GM21717 (cell line): ENCODE measurements at regions not wholly inside any gene's neighbourhood (a gene's known extent, or its start where the extent isn't known, plus 50 kb on each side); places are given as distances from the start of the nearest gene placed in this dataset.

Experiments used
- ATAC-seq: cut with Tn5 transposase; IDR thresholded peaks from one replicate; pipeline ENCODE4 v1.9.1; 2021; ENCODE audit warnings: mild to moderate bottlenecking, moderate library complexity; ENCODE audit not compliant: unreplicated experiment

DNA sequence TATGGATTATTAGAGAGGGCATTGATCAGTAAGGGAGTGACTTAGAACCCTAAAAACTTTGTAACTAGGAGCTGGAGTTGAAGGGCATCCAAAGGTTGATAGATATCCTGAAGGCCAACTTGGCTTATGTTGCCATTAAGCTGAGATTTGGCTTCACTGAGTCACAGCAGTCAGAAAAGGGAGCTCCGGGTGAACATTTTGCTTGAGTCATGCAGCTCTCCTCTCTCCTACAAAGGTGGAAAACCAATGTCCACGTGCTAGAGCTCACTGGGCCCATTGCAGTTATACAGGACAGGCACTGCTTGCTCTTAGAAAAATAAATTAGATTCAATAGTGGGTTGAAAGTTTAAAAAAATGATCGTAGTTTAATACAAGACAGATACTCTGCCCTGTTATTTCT is 87.3 kb upstream of the LRIG3 start:
- ATAC-seq, result no peak

DNA sequence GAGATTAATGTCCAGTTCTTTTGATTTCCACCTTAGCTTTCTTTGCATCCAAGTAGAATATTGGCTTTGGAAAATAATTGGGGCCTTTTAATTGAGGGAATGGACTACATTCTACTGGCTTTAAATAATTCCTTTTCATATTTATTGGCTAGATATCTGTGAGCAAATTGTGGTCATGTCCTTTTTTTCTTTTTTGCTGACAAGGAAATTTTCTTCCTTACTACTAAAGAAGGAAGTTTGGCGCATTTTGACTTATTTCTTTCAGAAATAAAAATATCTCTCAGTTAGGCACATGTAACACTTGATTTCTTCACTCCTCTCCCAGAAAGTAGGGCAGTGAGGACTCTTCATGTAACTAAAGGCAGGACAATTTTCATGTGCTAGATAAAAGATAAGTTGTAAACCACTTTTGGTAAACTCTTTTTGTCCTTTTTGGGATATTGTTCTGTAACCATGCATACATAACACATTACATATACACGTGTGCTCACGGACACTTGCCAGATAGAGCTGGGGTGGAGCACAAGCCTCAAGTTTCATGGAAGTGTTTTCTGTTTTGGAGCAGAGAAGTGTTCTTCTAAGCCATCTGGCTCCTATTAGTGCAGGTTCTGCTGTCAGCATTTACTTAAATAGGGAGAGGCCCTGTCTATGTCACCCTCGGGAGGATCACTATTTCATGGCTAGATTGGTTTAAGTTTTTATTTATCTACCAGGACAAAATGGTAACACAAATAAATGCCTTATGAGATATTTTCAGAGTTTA is 85.1 kb upstream of the LRIG3 start:
- no peak for ATAC-seq

GRCh38 chr12:59004456-59004855 is 84.2 kb upstream of the LRIG3 start:
- ATAC-seq, result no peak

DNA sequence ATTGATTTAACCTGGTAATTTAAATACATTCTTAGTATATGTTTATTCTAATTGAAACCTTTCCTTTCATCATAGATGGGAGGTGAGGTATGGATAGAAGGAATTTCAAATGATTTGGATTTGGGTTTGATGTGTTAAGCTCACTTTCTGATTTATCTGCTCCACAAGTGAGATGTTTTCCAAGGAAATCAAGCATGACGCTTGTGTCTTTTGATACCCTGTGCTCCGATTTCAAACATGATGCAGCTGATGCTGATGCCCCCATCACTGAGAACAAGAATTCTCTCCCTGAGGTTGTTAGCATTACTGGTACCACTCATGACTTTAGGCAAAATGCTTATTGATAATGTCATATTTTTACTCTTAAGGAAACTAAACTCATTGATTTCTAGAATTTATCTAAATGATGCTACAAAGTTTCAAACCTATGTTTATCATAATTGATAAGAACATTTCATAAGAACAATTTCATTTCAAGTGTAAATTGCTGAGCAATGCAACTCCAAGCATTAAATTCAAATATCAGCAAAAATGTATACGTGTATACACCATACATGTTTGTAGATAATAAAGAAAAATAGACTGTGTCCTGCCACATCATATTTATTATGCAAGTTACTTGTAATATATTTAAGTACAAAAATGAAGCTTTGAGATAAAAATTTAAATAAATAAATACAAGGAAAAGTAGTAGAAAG is 75.5 kb upstream of the LRIG3 start:
- ATAC-seq, result no peak

- no peak for ATAC-seq
Observed at GRCh38 chr12:58988643-58989344, 68.5 kb upstream of the LRIG3 start.

GRCh38 chr12:58981961-58982360 is 61.7 kb upstream of the LRIG3 start:
- no peak for ATAC-seq

GRCh38 chr12:58980768-58981167 is 60.5 kb upstream of the LRIG3 start:
- no peak for ATAC-seq

DNA sequence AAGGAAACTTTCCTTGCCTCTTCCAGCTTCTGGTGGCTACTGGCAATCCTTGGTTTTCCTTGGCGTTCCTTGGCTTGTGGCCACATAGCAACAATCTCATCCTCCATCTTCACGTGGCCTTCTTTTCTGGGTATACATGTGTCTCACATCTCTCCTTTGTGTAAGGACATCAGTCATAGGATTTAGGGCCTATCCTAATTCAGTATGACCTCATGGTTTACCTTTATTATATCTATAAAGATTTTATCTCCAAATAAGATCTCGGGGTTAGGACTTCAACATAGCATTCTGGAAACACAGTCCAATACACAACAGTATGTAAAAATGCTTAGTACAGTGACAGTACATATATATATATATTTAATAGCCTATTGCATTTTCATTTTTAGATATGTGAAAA is 58.4 kb upstream of the LRIG3 start:
- no peak for ATAC-seq

GRCh38 chr12:58977476-58977875 is 57.2 kb upstream of the LRIG3 start:
- no peak for ATAC-seq

DNA sequence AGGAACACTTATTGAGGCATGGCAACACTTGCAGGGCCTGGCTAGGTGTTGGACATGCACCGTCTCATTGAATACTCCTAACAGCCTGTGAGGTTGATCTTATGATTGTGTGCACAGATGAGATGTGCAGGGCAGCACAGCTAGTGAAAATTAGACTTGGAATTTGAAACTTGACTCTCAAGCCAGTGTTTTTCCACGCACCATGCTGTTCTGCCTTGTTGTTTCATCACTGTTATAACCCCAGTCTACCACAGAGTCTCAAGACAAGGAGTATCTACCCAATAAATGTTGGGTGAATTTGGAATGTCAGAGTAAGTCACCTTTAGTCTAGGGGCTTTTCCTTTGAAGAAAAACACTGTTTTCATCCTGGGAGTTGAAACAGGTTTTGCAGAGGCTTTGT is 55.8 kb upstream of the LRIG3 start:
- ATAC-seq, result no peak
